HepG2 (cell line): ENCODE measurements at regions not wholly inside any gene's neighbourhood (a gene's known extent, or its start where the extent isn't known, plus 50 kb on each side); places are given as distances from the start of the nearest gene placed in this dataset.

Experiments used
- ATAC-seq: fragments of 200-7000 bp; cut with Tn5 transposase; 3 replicates; pipeline ENCODE4 v1.9.1; 2020; ENCODE audit warnings: mild to moderate bottlenecking, moderate library complexity
- BruUV-seq: library from RNA; stranded (reverse); fragments of 400-500 nt; replicated peaks from 2 replicates; lab custom pipeline; 2021; lab: Mats Ljungman, UMichigan
- CTCF ChIA-PET: fragments of 300-600 bp; formaldehyde crosslinking; extraction: SDS; loops from one replicate; lab custom pipeline; 2021; ENCODE audit warnings: low total read pairs, inconsistent platforms, low intra/inter-chr PET ratio; lab: Yijun Ruan, JAX
- POLR2A ChIA-PET: fragments of 350-600 bp; sonication (Branson Sonifier 250); formaldehyde crosslinking; loops from one replicate; lab custom pipeline; 2020; ENCODE audit warnings: antibody characterized with exemption, inconsistent platforms; lab: Yijun Ruan, JAX
- DNase-seq: peaks from one replicate; pipeline ENCODE4 v3.0.0-alpha.2; 2015; ENCODE audit warnings: low spot score
- FAIRE-seq: peaks from 3 replicates; lab custom pipeline; 2011; peaks lifted over from hg19 to GRCh38; lab: Jason Lieb, UNC
- H2AFZ ChIP-seq: one replicate; pipeline ENCODE4 v1.6.1; 2011; ENCODE audit warnings: low read length, inconsistent platforms
- H3K27ac ChIP-seq: fragments of 300-600 bp; 3 replicates; pipeline ENCODE4 v1.8.0; 2011; ENCODE audit warnings: mixed run types, mild to moderate bottlenecking, mixed read lengths, low read length, inconsistent platforms; ENCODE audit not compliant: insufficient read depth; ENCODE audit errors: extremely low read length
- H3K27me3 ChIP-seq, 2 experiments: fragments of 200-600 bp in 1 of 2; 2 replicates in 1 of 2; 3 replicates in 1 of 2; pipeline versions ENCODE4 v1.6.0 to v1.8.0; 2011; ENCODE audit warnings: low read length in 2 of 2, mild to moderate bottlenecking in 2 of 2, moderate library complexity in 2 of 2, inconsistent platforms in 1 of 2; ENCODE audit not compliant: insufficient read depth in 2 of 2, control insufficient read depth in 1 of 2
- H3K36me3 ChIP-seq, 2 experiments: fragments of 200-600 bp in 1 of 2; replicated peaks in 1 of 2; 2 replicates in 1 of 2; 3 replicates in 1 of 2; pipeline versions ENCODE4 v1.5.1 to v1.8.0; 2011; ENCODE audit warnings: low read length in 2 of 2, inconsistent platforms in 1 of 2; ENCODE audit not compliant: insufficient read depth in 2 of 2, control insufficient read depth in 1 of 2
- H3K4me1 ChIP-seq: 2 replicates; pipeline ENCODE4 v1.5.1; 2012; ENCODE audit warnings: low read length, inconsistent platforms; ENCODE audit not compliant: insufficient read depth
- H3K4me2 ChIP-seq: 2 replicates; pipeline ENCODE4 v1.6.0; 2011; ENCODE audit warnings: low read depth, low read length, inconsistent platforms
- H3K4me3 ChIP-seq, 3 experiments: fragments of 200-600 bp in 1 of 3; sonication (generic), shearing (Covaris generic) in 1 of 3; replicated peaks in 1 of 3; 2 replicates each; pipeline ENCODE4 v1.5.1; 2011 to 2016; ENCODE audit warnings: low read length in 3 of 3, inconsistent platforms in 2 of 3, low read depth in 2 of 3, mild to moderate bottlenecking in 2 of 3, control low read depth in 1 of 3, mixed read lengths in 1 of 3; ENCODE audit not compliant: insufficient read depth in 1 of 3
- H3K79me2 ChIP-seq: one replicate; pipeline ENCODE4 v1.6.1; 2011; ENCODE audit warnings: low read length, inconsistent platforms; ENCODE audit not compliant: insufficient read depth
- H3K9ac ChIP-seq: 2 replicates; pipeline ENCODE4 v1.6.0; 2011; ENCODE audit warnings: mild to moderate bottlenecking, low read depth, low read length, inconsistent platforms; ENCODE audit not compliant: insufficient read depth
- H3K9me3 ChIP-seq: 2 replicates; pipeline ENCODE4 v1.5.1; 2012; ENCODE audit warnings: mild to moderate bottlenecking, low read length
- H4K20me1 ChIP-seq: 2 replicates; pipeline ENCODE4 v1.6.0; 2011; ENCODE audit warnings: inconsistent platforms, mild to moderate bottlenecking, low read length, moderate library complexity; ENCODE audit not compliant: insufficient read depth
- ARNT ChIP-seq: fragments of 450-650 bp; IDR thresholded peaks from 2 replicates; pipeline ENCODE4 v1.6.1; 2017
- ATF4 ChIP-seq, 2 experiments: fragments of 450-650 bp in 1 of 2; sonication (generic) in 1 of 2; formaldehyde crosslinking; IDR thresholded peaks; 2 replicates each; pipeline versions ENCODE4 v1.5.0 to v1.8.0; 2020 to 2022; ENCODE audit warnings: mild to moderate bottlenecking in 1 of 2, missing genetic modification reagents in 1 of 2
- CC2D1A ChIP-seq: sonication (generic); formaldehyde crosslinking; IDR thresholded peaks from 2 replicates; pipeline ENCODE4 v1.8.1; 2023; ENCODE audit warnings: mild to moderate bottlenecking, missing genetic modification reagents
- CHD2 ChIP-seq: IDR thresholded peaks from 2 replicates; pipeline ENCODE4 v1.6.1; 2011; ENCODE audit warnings: low read depth, low read length, improper control_type of control experiment
- FOXC1 ChIP-seq: sonication (generic); formaldehyde crosslinking; IDR thresholded peaks from 2 replicates; pipeline ENCODE4 v1.8.0; 2022; ENCODE audit warnings: mild to moderate bottlenecking, missing genetic modification reagents, borderline replicate concordance
- IRX3 ChIP-seq: sonication (generic); formaldehyde crosslinking; IDR thresholded peaks from 2 replicates; pipeline ENCODE4 v1.8.1; 2023; ENCODE audit warnings: mild to moderate bottlenecking, low read depth, missing genetic modification reagents, borderline replicate concordance
- KLF6 ChIP-seq: IDR thresholded peaks from 2 replicates; pipeline ENCODE4 v1.8.0; 2016; ENCODE audit warnings: missing biosample characterization, missing genetic modification reagents
- SNAI1 ChIP-seq: sonication (generic); formaldehyde crosslinking; IDR thresholded peaks from 2 replicates; pipeline ENCODE4 v1.5.0; 2020; ENCODE audit warnings: mild to moderate bottlenecking, missing genetic modification reagents, borderline replicate concordance
- TOE1 ChIP-seq: sonication (generic); formaldehyde crosslinking; IDR thresholded peaks from 2 replicates; pipeline ENCODE4 v1.4.0; 2020; ENCODE audit warnings: mild to moderate bottlenecking, missing genetic modification reagents
- ZFP1 ChIP-seq: IDR thresholded peaks from 2 replicates; pipeline ENCODE4 v1.6.1; 2016
- ZNF33A ChIP-seq: sonication (generic); formaldehyde crosslinking; IDR thresholded peaks from 2 replicates; pipeline ENCODE4 v1.5.1; 2020; ENCODE audit warnings: missing genetic modification reagents, mild to moderate bottlenecking, moderate library complexity, borderline replicate concordance
- ZNF704 ChIP-seq: sonication (generic); formaldehyde crosslinking; IDR thresholded peaks from 2 replicates; pipeline ENCODE4 v1.8.1; 2023; ENCODE audit warnings: mild to moderate bottlenecking, inconsistent platforms, moderate library complexity, missing genetic modification reagents, borderline replicate concordance
- ZNF747 ChIP-seq: sonication (generic); formaldehyde crosslinking; IDR thresholded peaks from 2 replicates; pipeline ENCODE4 v1.8.1; 2023; ENCODE audit warnings: missing genetic modification reagents, mild to moderate bottlenecking, borderline replicate concordance
- ZNF761 ChIP-seq: sonication (generic); formaldehyde crosslinking; conservative IDR thresholded peaks from 2 replicates; pipeline ENCODE4 v1.4.0; 2020; ENCODE audit warnings: mild to moderate bottlenecking, missing genetic modification reagents
- in situ Hi-C: cut with HindIII; loops from 2 replicates; pipeline ENCODE4 v1.10.0; 2017; ENCODE audit warnings: low pct_unique_long_range_greater_than_20kb; ENCODE audit not compliant: extremely low pct_ligation_motif_present
- intact Hi-C: fragments of 100-400 bp; cut with micrococcal nuclease; formaldehyde crosslinking; loops from one replicate; pipeline ENCODE4 v1.10.0; 2022; ENCODE audit not compliant: unreplicated experiment
- TF ChIP-seq, protein P1 (sequence below), 2 experiments: sonication (generic) in 1 of 2; formaldehyde crosslinking in 1 of 2; IDR thresholded peaks; 2 replicates each; pipeline versions ENCODE4 v1.4.0 to v1.6.1; 2018 to 2020; ENCODE audit warnings: missing genetic modification reagents in 2 of 2, borderline replicate concordance in 1 of 2, low read depth in 1 of 2, mild to moderate bottlenecking in 1 of 2, missing biosample characterization in 1 of 2

DNA sequence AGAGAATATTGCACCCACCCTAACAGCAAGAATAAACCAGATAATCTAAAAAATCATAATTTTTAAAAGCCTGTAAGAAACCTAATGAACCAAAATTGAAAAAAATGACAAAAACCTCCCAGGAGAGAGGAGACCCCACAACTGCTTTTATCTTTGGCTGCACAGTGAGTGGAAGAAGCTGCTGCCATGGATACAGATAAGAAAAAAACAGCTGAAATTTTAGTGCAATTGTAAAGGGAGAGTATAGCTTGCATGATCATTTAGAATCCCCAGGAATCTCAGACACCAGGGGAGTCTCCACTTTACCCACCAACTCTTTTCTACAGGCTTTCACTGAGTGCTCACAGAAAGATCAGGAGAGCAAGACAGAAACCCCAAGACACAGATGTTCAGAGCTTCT, 338.1 kb upstream of the NCKAP5 start:
- Histone ChIP-seq H3K27ac (no peak overlapping the region), H4K20me1 (no peaks in the 10 kb centered on the region), H3K27me3 (no peaks in the 10 kb centered on the region; a peak in 2 of 5 replicates), H3K9ac (no peak overlapping the region), H3K9me3 (no peaks in the 10 kb centered on the region), H3K79me2 (no peaks in the 10 kb centered on the region), H3K36me3 (no peaks in the 10 kb centered on the region), H3K4me3 (no peak overlapping the region), H3K4me1 (no peaks in the 10 kb centered on the region), H3K4me2 (no peak overlapping the region), H2AFZ (no peak overlapping the region)
- no TSS peak for BruUV-seq
- intact Hi-C loops (no loop called here), in situ Hi-C loops (no loop called here)
- DNase-seq: no peak
- POLR2A ChIA-PET: no interaction called here
- TF ChIP-seq ATF4 (CRISPR knock-in tag; IDR thresholded peaks at IDR 0.05) (no peak), CHD2 (no peak), SNAI1 (CRISPR knock-in tag) (no peak), ZNF33A (CRISPR knock-in tag) (no peak), ARNT (no peak)
- CTCF ChIA-PET: no interaction called here
- FAIRE-seq: no peak
- ATAC-seq: no peak

GRCh38 chr2:133906926-133907325, 338.7 kb upstream of the NCKAP5 start:
- in situ Hi-C loops: no loop called here
- ATAC-seq (no peak), DNase-seq (no peak), FAIRE-seq (no peak)
- Histone ChIP-seq H4K20me1 (no peaks in the 10 kb centered on the region), H3K4me1 (no peaks in the 10 kb centered on the region), H3K27ac (no peak overlapping the region), H3K9ac (no peak overlapping the region), H3K27me3 (no peaks in the 10 kb centered on the region; a peak in 2 of 5 replicates), H3K79me2 (no peaks in the 10 kb centered on the region), H3K4me2 (no peak overlapping the region), H3K9me3 (no peaks in the 10 kb centered on the region), H3K36me3 (no peaks in the 10 kb centered on the region), H3K4me3 (no peak overlapping the region), H2AFZ (no peak overlapping the region)
- intact Hi-C loops: no loop called here
- BruUV-seq: no TSS peak
- POLR2A ChIA-PET: no interaction called here
- CTCF ChIA-PET: no interaction called here
- no peak for TF ChIP-seq TOE1 (CRISPR knock-in tag)
- TF ChIP-seq KLF6 (CRISPR knock-in tag): no peak
- TF ChIP-seq ZNF761 (CRISPR knock-in tag): no peak
- no peak for TF ChIP-seq IRX3 (CRISPR knock-in tag)
- TF ChIP-seq FOXC1 (CRISPR knock-in tag): no peak
- TF ChIP-seq, protein P1, sequence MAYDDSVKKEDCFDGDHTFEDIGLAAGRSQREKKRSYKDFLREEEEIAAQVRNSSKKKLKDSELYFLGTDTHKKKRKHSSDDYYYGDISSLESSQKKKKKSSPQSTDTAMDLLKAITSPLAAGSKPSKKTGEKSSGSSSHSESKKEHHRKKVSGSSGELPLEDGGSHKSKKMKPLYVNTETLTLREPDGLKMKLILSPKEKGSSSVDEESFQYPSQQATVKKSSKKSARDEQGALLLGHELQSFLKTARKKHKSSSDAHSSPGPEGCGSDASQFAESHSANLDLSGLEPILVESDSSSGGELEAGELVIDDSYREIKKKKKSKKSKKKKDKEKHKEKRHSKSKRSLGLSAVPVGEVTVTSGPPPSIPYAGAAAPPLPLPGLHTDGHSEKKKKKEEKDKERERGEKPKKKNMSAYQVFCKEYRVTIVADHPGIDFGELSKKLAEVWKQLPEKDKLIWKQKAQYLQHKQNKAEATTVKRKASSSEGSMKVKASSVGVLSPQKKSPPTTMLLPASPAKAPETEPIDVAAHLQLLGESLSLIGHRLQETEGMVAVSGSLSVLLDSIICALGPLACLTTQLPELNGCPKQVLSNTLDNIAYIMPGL (CRISPR knock-in tag; IDR thresholded peaks at IDR 0.05; ENCODE audit: borderline replicate concordance in 1 of 2, low read depth in 1 of 2): no peak
- no peak for TF ChIP-seq CC2D1A (CRISPR knock-in tag)
- no peak for TF ChIP-seq ZNF704 (CRISPR knock-in tag)
- no peak for TF ChIP-seq ZFP1 (CRISPR knock-in tag)
- no peak for TF ChIP-seq ZNF747 (CRISPR knock-in tag)
